Ovary (tissue), 3 donors: ENCODE measurements at regions not wholly inside any gene's neighbourhood (a gene's known extent, or its start where the extent isn't known, plus 50 kb on each side); places are given as distances from the start of the nearest gene placed in this dataset.

Experiments
- CTCF ChIP-seq, 3 donors: fragments of 450-650 bp in 2 of 3; fragments of 200-600 bp in 1 of 3; IDR thresholded peaks; one replicate each; pipeline versions ENCODE4 v1.5.1 to v1.8.0; 2016 to 2022; ENCODE audit warnings: antibody characterized with exemption in 3 of 3, mild to moderate bottlenecking in 1 of 3
- EP300 ChIP-seq: sonication (generic); formaldehyde crosslinking; IDR thresholded peaks from one replicate; pipeline ENCODE4 v1.6.1; 2017; ENCODE audit warnings: antibody characterized with exemption
- POLR2A ChIP-seq: fragments of 450-650 bp; IDR thresholded peaks from one replicate; pipeline ENCODE4 v1.6.1; 2017; ENCODE audit warnings: antibody characterized with exemption, mild to moderate bottlenecking, moderate library complexity
- donor health status: DM: no; HTN: no; CAD: no.

GRCh38 chr4:175459571-175459970 is 352.5 kb downstream of the GPM6A start:
- no peak for TF ChIP-seq CTCF (IDR thresholded peaks at IDR 0.05)
- no peak for TF ChIP-seq EP300
- no peak for TF ChIP-seq POLR2A
